GM19467 (cell line): ENCODE measurements at regions not wholly inside any gene's neighbourhood (a gene's known extent, or its start where the extent isn't known, plus 50 kb on each side); places are given as distances from the start of the nearest gene placed in this dataset.
"Not testable (repeated sequence)": the region's sequence is repeated elsewhere in the genome, so short reads cannot be mapped to it uniquely, and the experiment has no call there.

Experiments
- ATAC-seq: cut with Tn5 transposase; IDR thresholded peaks from one replicate; pipeline ENCODE4 v1.9.1; 2021; ENCODE audit warnings: mild to moderate bottlenecking, moderate library complexity; ENCODE audit not compliant: unreplicated experiment

DNA sequence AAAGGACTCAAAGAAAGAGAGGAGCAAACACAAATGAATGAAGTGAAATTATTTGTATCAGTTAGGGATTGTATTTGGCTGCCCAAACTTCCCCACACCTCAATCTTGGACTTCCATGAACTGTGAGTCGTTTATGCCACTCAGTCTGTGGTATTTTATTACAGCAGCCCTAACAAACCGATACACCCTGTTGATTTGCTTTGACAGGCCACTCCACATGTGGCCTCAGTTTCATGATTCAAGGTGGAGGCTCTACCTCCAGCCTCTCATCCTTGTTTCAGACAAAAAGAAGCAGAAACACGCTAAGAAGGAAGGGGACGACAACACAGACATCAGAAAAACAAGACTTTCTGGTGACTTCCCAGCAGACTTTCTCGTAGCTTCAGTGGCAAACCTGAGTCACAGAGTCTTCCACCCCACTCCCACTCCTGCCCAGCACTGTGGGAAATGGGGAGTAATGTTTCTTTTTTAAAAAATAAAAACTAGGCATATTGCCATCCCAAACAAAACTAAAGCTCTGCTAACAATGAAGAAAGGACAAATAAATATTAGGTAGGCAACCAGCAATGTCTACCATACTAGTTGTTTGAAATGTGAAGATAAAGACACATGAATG lies 52.2 kb upstream of the ABCA1 start:
- ATAC-seq: no peak

- no peak for ATAC-seq
These were observed 53.7 kb upstream of the ABCA1 start for GRCh38 chr9:104981543-104982129.

GRCh38 chr9:104982543-104982942 lies 54.6 kb upstream of the ABCA1 start:
- no peak for ATAC-seq

DNA sequence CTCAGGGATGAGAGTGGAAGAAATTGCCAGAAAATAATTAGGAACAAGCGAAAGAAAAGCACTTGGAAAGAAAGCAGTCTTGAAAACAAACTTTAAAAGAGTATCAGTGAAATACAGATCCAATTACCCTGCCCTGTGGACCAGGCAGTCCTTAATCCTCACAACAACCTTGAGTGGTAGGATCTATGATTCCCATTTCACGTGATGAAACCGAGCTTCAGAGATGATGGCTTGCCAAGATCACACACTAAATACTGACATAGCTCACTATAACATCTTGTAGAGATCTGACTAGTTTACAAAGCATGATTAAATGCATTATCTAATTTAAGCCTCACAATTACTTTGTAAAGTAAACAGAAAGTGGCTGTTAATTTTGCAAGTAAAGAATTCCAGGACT lies 55.5 kb upstream of the ABCA1 start:
- ATAC-seq: no peak

GRCh38 chr9:104984121-104984520 lies 56.2 kb upstream of the ABCA1 start:
- no peak for ATAC-seq

- no peak for ATAC-seq
These were observed 56.6 kb upstream of the ABCA1 start for GRCh38 chr9:104984542-104984941.

- no peak for ATAC-seq
These were observed 57.0 kb upstream of the ABCA1 start for GRCh38 chr9:104984948-104985347.

- no peak for ATAC-seq
These were observed 58.1 kb upstream of the ABCA1 start for GRCh38 chr9:104986096-104986495.

DNA sequence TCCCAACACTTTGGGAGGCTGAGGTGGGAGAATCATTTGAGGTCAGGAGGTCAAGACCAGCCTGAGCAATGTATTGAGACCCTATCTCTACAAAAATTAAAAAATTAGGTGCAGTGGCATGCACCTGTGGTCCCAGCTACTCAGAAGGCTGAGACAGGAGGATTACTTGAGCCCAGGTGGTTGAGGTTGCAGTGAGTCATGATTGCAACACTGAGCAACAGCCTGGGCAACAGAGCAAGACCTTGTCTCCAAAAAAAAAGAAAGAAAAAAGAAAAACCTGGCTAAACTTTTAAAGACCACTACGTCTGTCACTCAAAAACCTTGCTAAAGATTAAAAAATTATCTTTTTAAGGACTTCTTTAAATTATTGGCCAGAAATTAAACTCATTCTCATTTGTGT lies 59.8 kb upstream of the ABCA1 start:
- no peak for ATAC-seq

GRCh38 chr9:104988539-104988938 lies 60.6 kb upstream of the ABCA1 start:
- no peak for ATAC-seq

DNA sequence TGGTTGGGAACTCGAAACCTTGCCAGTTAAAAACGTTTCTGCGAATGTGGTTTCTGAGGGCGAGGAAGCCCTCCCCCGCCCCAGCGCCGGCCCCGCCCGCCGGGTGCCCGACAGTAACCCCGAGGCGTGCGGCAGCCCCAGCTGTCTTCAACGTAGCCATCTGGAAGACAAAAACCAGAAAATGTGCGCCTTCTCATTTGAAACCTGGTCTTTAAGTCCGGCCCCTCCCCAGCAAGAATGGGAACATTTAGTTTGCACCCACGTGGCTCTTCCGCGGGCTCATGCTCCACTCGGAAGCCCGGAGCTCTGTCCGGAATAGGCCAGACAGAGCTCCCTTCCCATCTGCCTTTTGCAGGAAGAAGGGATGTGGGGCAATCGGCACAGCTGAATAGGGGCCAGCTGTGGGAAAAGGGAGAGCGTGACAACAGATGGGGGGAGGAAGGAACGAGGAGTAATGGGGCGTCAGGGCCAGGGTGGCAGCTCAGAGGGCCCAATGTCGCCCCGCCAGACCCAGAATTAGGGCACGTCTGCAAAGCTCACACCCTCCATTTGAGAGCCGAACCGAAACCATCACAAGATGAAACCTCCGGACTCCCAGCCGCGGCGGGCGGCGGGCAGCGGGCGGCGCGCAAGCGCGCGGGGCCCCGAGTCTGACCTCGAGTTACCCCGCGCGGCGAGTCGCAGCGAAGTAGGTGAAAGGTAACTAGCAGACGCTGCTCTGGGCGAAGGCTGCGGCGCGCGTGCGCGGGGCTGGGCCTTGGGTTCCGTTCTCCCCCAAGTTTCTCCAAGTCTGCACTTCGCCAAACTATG lies 63.4 kb upstream of the ABCA1 start:
- peak; percentile 81 for ATAC-seq

DNA sequence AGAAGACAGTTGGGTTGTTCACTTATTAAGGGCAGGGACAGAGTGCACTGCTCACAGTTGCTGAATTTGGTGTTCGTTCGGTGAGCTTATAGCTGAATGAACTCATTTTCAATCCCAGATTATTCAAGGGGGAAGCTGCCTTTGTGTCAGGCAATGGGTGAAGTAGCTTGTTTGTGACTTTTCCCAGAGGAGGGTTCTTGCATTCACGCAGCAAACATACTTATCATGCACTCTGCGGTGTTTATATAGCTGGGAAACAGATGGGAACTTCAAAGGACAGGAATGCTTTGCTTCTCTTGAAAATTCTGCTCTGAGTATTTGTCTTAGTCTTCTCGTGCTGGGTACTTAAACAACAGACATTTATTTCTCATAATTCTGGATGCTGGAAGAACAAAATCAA lies 64.7 kb upstream of the ABCA1 start:
- ATAC-seq: no peak

- no peak for ATAC-seq
These were observed 65.5 kb upstream of the ABCA1 start for GRCh38 chr9:104993291-104993963.

DNA sequence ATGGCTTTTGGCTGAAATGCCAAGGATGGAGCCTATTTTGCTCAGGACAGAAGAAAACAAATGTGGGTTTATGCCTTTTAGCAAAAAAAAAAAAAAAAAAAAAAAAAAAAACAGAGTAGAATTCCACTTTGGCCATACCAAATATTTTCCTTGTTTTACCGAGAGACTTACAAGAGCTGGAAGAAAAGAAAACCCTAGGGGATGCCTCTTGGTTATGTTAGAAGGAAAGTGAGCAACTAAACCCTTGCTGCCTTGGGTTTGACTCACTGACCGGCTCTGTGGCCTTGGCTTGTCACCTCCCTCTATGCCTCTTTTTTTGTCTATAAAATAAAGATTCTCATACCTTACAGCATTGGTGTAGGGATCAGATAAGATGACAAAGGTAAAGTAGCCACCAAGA lies 69.6 kb upstream of the ABCA1 start:
- ATAC-seq: no peak

DNA sequence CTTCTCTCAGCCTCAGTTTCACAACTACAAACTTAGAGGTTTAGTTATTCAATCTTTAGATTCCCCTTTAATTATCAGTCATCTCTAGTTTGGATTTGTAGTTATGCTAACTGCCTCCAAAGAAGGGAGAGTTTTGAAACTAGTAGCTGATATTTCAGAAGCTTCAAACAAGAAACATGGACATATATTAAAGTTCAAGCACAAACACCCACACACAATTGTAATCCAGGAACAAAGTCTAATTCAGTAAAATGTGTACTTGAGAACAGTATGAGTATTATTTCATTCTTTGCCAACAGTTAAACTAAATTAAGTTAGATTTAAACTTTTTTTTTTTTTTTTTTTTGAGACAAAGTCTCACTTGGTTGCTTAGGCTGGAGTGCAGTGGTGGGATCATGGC lies 71.2 kb upstream of the ABCA1 start:
- no peak for ATAC-seq

DNA sequence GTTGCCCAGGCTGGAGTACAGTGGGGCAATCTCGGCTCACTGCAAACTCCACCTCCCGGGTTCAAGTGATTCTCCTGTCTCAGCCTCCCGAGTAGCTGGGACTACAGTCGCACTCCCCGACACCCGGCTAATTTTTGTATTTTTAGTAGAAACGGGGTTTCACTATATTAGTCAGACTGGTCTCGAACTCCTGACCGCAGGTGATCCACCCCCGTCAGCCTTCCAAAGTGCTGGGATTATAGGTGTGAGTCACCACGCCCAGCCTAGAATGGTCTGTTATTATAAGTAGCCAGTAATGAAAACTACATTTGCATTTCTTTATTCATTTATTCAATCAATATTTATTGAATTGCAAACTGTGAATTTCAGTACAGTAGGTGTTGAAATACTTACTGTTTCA lies 72.6 kb upstream of the ABCA1 start:
- not testable (repeated sequence) for ATAC-seq

DNA sequence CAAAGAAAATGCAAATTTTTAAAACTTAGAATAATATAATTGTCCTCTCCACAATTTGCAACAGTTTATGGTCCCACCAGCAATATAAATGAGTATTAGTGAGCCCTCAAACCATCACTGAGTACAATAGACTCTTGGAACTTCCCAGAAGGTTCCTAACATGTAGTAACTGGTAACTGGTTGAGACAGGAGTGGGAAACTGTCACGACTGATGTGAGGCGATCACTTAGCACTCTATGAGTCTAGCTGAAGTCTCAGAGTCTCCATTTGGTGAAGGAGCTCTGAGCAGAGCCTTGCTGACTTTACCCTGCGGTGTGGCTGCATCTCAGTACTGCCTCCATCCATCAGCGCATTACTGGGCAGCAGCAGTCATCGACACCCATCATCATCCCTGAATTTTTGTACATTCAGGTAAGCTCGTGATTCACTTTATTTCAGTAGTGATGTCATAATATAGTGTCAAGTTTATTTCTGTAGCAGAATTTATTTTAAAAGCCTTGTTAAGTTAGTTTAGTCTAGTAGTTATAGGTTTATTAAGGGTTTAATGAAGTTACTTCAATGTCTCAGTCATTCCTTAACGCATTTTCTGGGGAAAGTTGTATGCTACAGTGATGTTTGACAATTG lies 76.6 kb upstream of the ABCA1 start:
- no peak for ATAC-seq

GRCh38 chr9:105005186-105005585 lies 77.2 kb upstream of the ABCA1 start:
- ATAC-seq: no peak

DNA sequence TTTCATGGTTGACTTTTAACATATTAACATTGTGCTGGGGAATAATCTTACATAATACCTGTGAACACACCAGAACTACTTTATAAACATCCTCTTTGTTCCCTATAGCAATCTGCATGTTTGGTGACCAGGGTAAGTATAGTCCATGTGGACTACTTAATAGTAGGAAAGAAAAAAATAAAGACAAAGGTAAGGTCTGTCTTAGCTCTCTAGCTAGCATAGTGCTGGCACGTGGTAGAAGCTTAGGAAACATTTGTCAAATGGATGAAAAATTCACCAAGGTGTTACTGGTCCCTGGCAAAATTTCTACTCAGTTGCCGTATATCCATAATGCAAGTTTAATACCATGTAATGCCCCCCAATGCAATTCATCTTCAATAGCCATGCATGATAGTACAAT lies 78.6 kb upstream of the ABCA1 start:
- ATAC-seq: no peak

DNA sequence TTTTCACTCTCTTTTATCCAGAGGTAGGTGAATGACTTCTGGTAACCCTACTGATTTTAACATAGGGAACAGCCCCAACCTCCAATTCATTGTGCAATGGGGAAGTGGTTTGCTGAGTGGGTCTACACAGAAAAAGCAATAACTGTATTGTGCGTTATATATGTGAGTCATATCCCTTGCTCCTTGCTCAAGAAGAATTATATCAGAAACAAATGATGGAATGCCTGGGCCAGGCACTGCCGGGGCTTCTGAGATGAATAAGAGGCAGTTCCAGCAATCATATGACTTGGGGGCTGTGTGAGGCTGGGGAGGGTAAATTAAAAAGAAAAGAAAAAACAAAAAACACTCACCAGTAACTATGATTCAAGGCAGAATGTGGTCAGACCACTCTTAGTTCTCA lies 79.2 kb upstream of the ABCA1 start:
- ATAC-seq: no peak

- ATAC-seq: not testable (repeated sequence)
These were observed 82.1 kb upstream of the ABCA1 start for GRCh38 chr9:105010089-105010488.
